OCI-LY7 (cell line): ENCODE measurements at regions not wholly inside any gene's neighbourhood (a gene's known extent, or its start where the extent isn't known, plus 50 kb on each side); places are given as distances from the start of the nearest gene placed in this dataset.

Source experiments
- BruUV-seq: library from RNA; stranded (reverse); fragments of 400-500 nt; replicated peaks from 2 replicates; lab custom pipeline; 2021; lab: Mats Ljungman, UMichigan
- CTCF ChIA-PET: fragments of 300-600 bp; sonication (Branson Sonifier 250); formaldehyde crosslinking; loops from one replicate; lab custom pipeline; 2022; ENCODE audit warnings: antibody characterized with exemption; ENCODE audit not compliant: unreplicated experiment; lab: Charles Lee
- POLR2A ChIA-PET: fragments of 300-600 bp; sonication (Branson Sonifier 250); formaldehyde crosslinking; loops from one replicate; lab custom pipeline; 2022; ENCODE audit warnings: antibody characterized with exemption; lab: Charles Lee
- DNase-seq: peaks from one replicate; pipeline ENCODE4 v3.0.0-alpha.2; 2015; ENCODE audit warnings: low spot score
- H2AFZ ChIP-seq: fragments of 200-600 bp; sonication (generic), shearing (Covaris generic); 2 replicates; pipeline ENCODE4 v1.6.1; 2014; ENCODE audit warnings: mild to moderate bottlenecking, antibody characterized with exemption, low read length, moderate library complexity
- H3K27ac ChIP-seq: fragments of 200-600 bp; sonication (generic); 2 replicates; pipeline ENCODE4 v1.5.1; 2014; ENCODE audit warnings: mixed run types, low read depth, mild to moderate bottlenecking, moderate library complexity, low read length, inconsistent platforms; ENCODE audit not compliant: poor library complexity, severe bottlenecking
- H3K36me3 ChIP-seq: fragments of 200-600 bp; sonication (generic); 2 replicates; pipeline ENCODE4 v1.6.1; 2014; ENCODE audit warnings: mild to moderate bottlenecking, antibody characterized with exemption, low read length, moderate library complexity, mixed read lengths; ENCODE audit not compliant: insufficient read depth
- H3K4me1 ChIP-seq: fragments of 200-600 bp; sonication (generic); 2 replicates; pipeline ENCODE4 v1.5.1; 2014; ENCODE audit warnings: mild to moderate bottlenecking, low read length; ENCODE audit not compliant: insufficient read depth, poor library complexity, severe bottlenecking
- H3K4me2 ChIP-seq: fragments of 200-600 bp; sonication (generic); 2 replicates; pipeline ENCODE4 v1.6.1; 2014; ENCODE audit warnings: mild to moderate bottlenecking, low read length
- H3K4me3 ChIP-seq: fragments of 200-600 bp; sonication (generic); 2 replicates; pipeline ENCODE4 v1.5.1; 2014; ENCODE audit warnings: mild to moderate bottlenecking, low read depth, low read length; ENCODE audit not compliant: poor library complexity, severe bottlenecking
- H3K79me2 ChIP-seq: fragments of 200-600 bp; sonication (generic); 2 replicates; pipeline ENCODE4 v1.6.1; 2016; ENCODE audit warnings: low read depth, mild to moderate bottlenecking, low read length, moderate library complexity, mixed read lengths; ENCODE audit not compliant: insufficient read depth
- H3K9me2 ChIP-seq: fragments of 200-600 bp; sonication (generic); 2 replicates; pipeline ENCODE4 v1.6.1; 2016; ENCODE audit warnings: mild to moderate bottlenecking, low read length, mixed read lengths; ENCODE audit not compliant: insufficient read depth
- H3K9me3 ChIP-seq: fragments of 200-600 bp; sonication (generic); 2 replicates; pipeline ENCODE4 v1.6.1; 2014; ENCODE audit warnings: mild to moderate bottlenecking, mixed run types, low read length, mixed read lengths
- H4K20me1 ChIP-seq: fragments of 200-600 bp; sonication (generic); 2 replicates; pipeline ENCODE4 v1.6.1; 2014; ENCODE audit warnings: mild to moderate bottlenecking, antibody characterized with exemption, low read length, moderate library complexity, mixed read lengths; ENCODE audit not compliant: insufficient read depth
- EZH2phosphoT487 ChIP-seq: fragments of 200-600 bp; sonication (generic); IDR thresholded peaks from 2 replicates; pipeline ENCODE4 v1.6.1; 2018; ENCODE audit warnings: low read depth, borderline replicate concordance, mild to moderate bottlenecking, mixed run types, antibody characterized with exemption, low read length, moderate library complexity, mixed read lengths
- intact Hi-C: fragments of 100-400 bp; cut with micrococcal nuclease; formaldehyde crosslinking; loops from one replicate; pipeline ENCODE4 v1.10.0; 2022; ENCODE audit not compliant: unreplicated experiment
- TF ChIP-seq, protein P1 (sequence below): fragments of 200-600 bp; sonication (generic); conservative IDR thresholded peaks from 2 replicates; pipeline ENCODE4 v1.5.1; 2014; ENCODE audit warnings: mild to moderate bottlenecking, antibody characterized with exemption, low read length, moderate library complexity, mixed read lengths

DNA sequence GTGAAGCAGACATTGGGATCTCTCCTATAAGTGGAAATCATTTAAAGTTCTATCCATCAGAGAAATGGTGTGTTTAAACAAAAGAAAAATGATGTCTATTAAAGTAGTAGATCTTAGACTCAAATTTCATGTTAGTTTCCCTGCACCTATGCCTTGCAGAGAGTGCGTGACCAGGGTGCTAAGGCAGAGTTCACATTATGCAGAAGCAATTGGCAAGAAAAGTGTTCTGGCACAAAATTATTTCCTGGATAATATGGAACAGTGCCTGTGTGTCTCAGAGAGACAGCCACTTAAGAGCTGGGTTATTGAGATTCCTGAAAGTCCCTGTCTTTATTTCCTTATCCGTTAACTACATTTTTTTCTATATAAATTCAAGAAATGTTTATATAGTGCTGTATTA is 457.0 kb downstream of the CDH8 start:
- ChIA-PET POLR2A (no interaction called here), CTCF (no interaction called here)
- H3K36me3 ChIP-seq = no peaks in the 10 kb centered on the region
- no TSS peak for BruUV-seq
- H3K4me1 ChIP-seq = no peaks in the 10 kb centered on the region
- no peaks in the 10 kb centered on the region for H3K79me2 ChIP-seq
- no peak overlapping the region for H3K27ac ChIP-seq
- no peak for DNase-seq
- H4K20me1 ChIP-seq = no peaks in the 10 kb centered on the region
- TF ChIP-seq EZH2phosphoT487 = no peak
- TF ChIP-seq, protein P1, sequence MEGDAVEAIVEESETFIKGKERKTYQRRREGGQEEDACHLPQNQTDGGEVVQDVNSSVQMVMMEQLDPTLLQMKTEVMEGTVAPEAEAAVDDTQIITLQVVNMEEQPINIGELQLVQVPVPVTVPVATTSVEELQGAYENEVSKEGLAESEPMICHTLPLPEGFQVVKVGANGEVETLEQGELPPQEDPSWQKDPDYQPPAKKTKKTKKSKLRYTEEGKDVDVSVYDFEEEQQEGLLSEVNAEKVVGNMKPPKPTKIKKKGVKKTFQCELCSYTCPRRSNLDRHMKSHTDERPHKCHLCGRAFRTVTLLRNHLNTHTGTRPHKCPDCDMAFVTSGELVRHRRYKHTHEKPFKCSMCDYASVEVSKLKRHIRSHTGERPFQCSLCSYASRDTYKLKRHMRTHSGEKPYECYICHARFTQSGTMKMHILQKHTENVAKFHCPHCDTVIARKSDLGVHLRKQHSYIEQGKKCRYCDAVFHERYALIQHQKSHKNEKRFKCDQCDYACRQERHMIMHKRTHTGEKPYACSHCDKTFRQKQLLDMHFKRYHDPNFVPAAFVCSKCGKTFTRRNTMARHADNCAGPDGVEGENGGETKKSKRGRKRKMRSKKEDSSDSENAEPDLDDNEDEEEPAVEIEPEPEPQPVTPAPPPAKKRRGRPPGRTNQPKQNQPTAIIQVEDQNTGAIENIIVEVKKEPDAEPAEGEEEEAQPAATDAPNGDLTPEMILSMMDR = no peak
- no peak overlapping the region for H3K4me3 ChIP-seq
- H2AFZ ChIP-seq = no peak overlapping the region
- H3K9me3 ChIP-seq = no peaks in the 10 kb centered on the region
- H3K4me2 ChIP-seq = no peak overlapping the region
- intact Hi-C loops = no loop called here
- no peaks in the 10 kb centered on the region for H3K9me2 ChIP-seq

DNA sequence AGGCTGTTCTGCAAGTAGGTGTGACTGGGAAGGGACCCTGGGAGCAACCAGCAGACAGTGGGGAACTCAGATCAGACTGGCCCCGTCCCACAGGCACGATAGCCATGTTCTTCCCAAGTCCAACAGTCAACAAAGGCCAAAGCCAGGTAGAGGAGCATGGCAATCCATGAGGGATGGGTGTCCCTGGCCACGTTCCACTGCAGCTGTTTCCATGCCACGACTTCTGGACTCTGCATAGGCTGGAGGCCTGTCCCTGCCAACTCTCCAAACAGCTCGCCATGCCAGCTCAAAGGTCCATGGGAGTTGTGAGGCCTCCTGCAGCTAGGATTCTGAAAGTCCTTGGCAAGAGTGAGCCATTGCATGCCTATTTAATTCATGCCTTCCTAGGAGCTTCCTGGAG is 459.8 kb downstream of the CDH8 start:
- CTCF ChIA-PET = no interaction called here
- BruUV-seq = no TSS peak

DNA sequence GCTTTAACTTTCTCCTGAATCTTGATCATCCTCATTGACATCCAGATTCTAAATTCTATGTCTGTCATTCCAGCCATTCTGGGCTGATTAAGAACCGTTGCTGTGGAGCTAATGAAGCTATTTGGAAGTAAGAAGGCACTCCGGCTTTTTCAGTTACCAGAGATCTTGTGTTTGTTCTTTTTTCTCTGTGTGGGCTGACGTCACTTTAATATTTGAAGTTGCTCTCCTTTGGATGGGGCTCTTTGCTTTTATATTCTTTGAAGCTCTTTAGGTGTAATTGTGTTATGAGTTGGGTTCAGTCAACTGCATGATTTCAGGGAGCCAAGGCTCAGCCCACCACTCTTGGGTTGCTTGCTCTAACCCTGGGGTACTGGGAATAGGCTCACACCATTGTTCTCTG is 460.6 kb downstream of the CDH8 start:
- H2AFZ ChIP-seq = no peak overlapping the region
- intact Hi-C loops = no loop called here

More for the DNA sequence above, 459.8 kb downstream of the CDH8 start:
- intact Hi-C loops = no loop called here
- Histone ChIP-seq H3K27ac (no peak overlapping the region), H3K9me2 (no peaks in the 10 kb centered on the region), H2AFZ (no peak overlapping the region), H3K4me1 (no peaks in the 10 kb centered on the region), H3K4me3 (no peak overlapping the region), H3K79me2 (no peaks in the 10 kb centered on the region), H4K20me1 (no peaks in the 10 kb centered on the region), H3K36me3 (no peaks in the 10 kb centered on the region), H3K4me2 (no peak overlapping the region), H3K9me3 (no peaks in the 10 kb centered on the region)
- no peak for DNase-seq
- no peak for TF ChIP-seq EZH2phosphoT487
- TF ChIP-seq, protein P1 = no peak
- POLR2A ChIA-PET = no interaction called here

More for the DNA sequence above, 460.6 kb downstream of the CDH8 start:
- DNase-seq = no peak
- no peak overlapping the region for H3K4me2 ChIP-seq
- H4K20me1 ChIP-seq = no peaks in the 10 kb centered on the region
- BruUV-seq = no TSS peak
- H3K9me2 ChIP-seq = no peaks in the 10 kb centered on the region
- no peak overlapping the region for H3K27ac ChIP-seq
- TF ChIP-seq EZH2phosphoT487 = no peak
- TF ChIP-seq, protein P1 = no peak
- ChIA-PET POLR2A (no interaction called here), CTCF (no interaction called here)
- H3K79me2 ChIP-seq = no peaks in the 10 kb centered on the region
- no peaks in the 10 kb centered on the region for H3K4me1 ChIP-seq
- no peak overlapping the region for H3K4me3 ChIP-seq
- no peaks in the 10 kb centered on the region for H3K36me3 ChIP-seq
- no peaks in the 10 kb centered on the region for H3K9me3 ChIP-seq
